ENCODE measurements at regions not wholly inside any gene's neighbourhood (a gene's known extent, or its start where the extent isn't known, plus 50 kb on each side); places are given as distances from the start of the nearest gene placed in this dataset.

GRCh38 chr1:184311580-184311979 lies 75.2 kb upstream of the C1orf21 start:
- no peak for DNase-seq (ENCODE audit: low spot score)

- peak; percentile 10 for DNase-seq (ENCODE audit: low spot score)
These were observed 71.6 kb upstream of the C1orf21 start for GRCh38 chr1:184315254-184315653.

GRCh38 chr1:184319879-184320278 lies 67.0 kb upstream of the C1orf21 start:
- no peak for DNase-seq (ENCODE audit: low spot score)

GRCh38 chr1:184322253-184322652 lies 64.6 kb upstream of the C1orf21 start:
- no peak for DNase-seq (ENCODE audit: low spot score)

- DNase-seq (ENCODE audit: low spot score), result no peak
These were observed 61.9 kb upstream of the C1orf21 start for GRCh38 chr1:184324972-184325371.

- no peak for DNase-seq (ENCODE audit: low spot score)
These were observed 60.6 kb upstream of the C1orf21 start for GRCh38 chr1:184326278-184326677.

- no peak for DNase-seq (ENCODE audit: low spot score)
These were observed 57.4 kb upstream of the C1orf21 start for GRCh38 chr1:184329245-184329953.

GRCh38 chr1:184329962-184330868 lies 56.6 kb upstream of the C1orf21 start:
- DNase-seq (ENCODE audit: low spot score), result no peak

GRCh38 chr1:184330875-184331274 lies 56.0 kb upstream of the C1orf21 start:
- DNase-seq (ENCODE audit: low spot score), result no peak

Small RNAs in the stretch of these regions (small RNA-seq; reads per million reads assigned to genes)
- 0 reads per million in 2 experiments for gene RF00019

Measured in SK-N-DZ (cell line).